ENCODE measurements at regions not wholly inside any gene's neighbourhood (a gene's known extent, or its start where the extent isn't known, plus 50 kb on each side); places are given as distances from the start of the nearest gene placed in this dataset.

DNA sequence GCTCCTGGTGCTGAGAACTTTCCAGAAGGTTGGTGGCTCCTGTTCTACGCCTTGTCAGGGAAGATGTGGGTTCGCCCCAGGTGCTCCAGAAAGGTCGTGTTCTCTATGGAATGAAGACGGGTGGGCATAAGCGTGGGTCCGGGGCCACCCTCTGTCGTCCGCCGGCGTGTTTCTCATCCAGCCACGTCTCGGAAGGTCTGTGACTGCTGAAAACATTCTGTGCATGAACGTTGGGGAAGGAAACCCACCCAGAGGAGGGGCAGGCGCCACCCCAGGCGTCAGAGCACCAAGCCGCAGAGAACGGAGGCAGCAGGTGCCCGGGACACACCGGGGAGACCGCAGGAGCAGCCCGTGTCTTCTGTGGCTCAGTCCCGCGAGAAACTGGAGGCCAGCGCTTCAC, 118.2 kb downstream of the RTP5 start:
- TF ChIP-seq EZH2 (IDR thresholded peaks at IDR 0.05) = no peak
- no peak for TF ChIP-seq POLR2AphosphoS5 (IDR thresholded peaks at IDR 0.05; ENCODE audit: borderline replicate concordance, low read depth, low read length)
- TF ChIP-seq FOXP2 (optimal IDR thresholded peaks at IDR 0.05; ENCODE audit: control extremely low read depth, extremely low read length, insufficient read depth) = no peak
